ENCODE measurements at regions not wholly inside any gene's neighbourhood (a gene's known extent, or its start where the extent isn't known, plus 50 kb on each side); places are given as distances from the start of the nearest gene placed in this dataset.

GRCh38 chr11:121717296-121717695, 264.5 kb upstream of the SORL1-AS1 start:
- H3K4me3 ChIP-seq (ENCODE audit: insufficient read depth, low read length, poor library complexity, severe bottlenecking) = no peak overlapping the region
- H3K4me2 ChIP-seq (ENCODE audit: low read depth, low read length, poor library complexity, severe bottlenecking) = no peak overlapping the region
- H3K27me3 ChIP-seq (ENCODE audit: low read length) = no peaks in the 10 kb centered on the region
- no peak overlapping the region for H3K27ac ChIP-seq (ENCODE audit: low read depth, low read length)
- H3K9me2 ChIP-seq (replicated peaks; ENCODE audit: insufficient read depth, low read length) = no peaks in the 10 kb centered on the region
- H3K79me2 ChIP-seq (ENCODE audit: insufficient read depth, low read length) = no peaks in the 10 kb centered on the region
- H2AFZ ChIP-seq (ENCODE audit: low read depth, low read length, severe bottlenecking) = no peak overlapping the region
- no peaks in the 10 kb centered on the region for H3K9me3 ChIP-seq (ENCODE audit: insufficient read depth, low read length)
- H3F3A ChIP-seq (ENCODE audit: insufficient read depth) = no peaks in the 10 kb centered on the region
- no peaks in the 10 kb centered on the region for H3K36me3 ChIP-seq (ENCODE audit: low read length)
- H3K9ac ChIP-seq (ENCODE audit: low read length) = no peak overlapping the region
- TF ChIP-seq EZH2phosphoT487 (conservative IDR thresholded peaks at IDR 0.05; ENCODE audit: low read length) (no peak), CTCF (IDR thresholded peaks at IDR 0.05; ENCODE audit: insufficient read depth, low read length, poor library complexity, severe bottlenecking) (no peak)
- no peaks in the 10 kb centered on the region for H4K20me1 ChIP-seq (ENCODE audit: low read depth, low read length)

DNA sequence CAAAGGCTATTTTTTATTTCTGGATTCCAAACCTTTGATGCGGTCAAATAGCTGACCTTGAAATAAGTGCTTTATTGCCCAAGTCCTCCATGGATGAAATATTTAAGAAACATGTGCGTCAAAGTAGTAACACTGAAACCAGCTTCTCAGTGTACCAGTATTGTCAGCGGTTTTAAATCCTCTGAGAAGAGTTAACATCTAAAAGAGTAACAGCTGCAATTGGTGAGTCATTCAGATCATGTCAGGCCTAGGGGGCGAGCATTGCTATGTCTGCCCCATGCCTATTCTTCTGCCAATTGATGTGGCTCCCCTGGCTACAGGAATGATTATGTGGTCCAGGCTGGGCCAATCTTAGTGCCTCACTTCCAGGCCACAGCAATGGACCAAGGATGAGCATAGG, 263.3 kb upstream of the SORL1-AS1 start:
- no peaks in the 10 kb centered on the region for H3K79me2 ChIP-seq (ENCODE audit: insufficient read depth, low read length)
- TF ChIP-seq EZH2phosphoT487 (conservative IDR thresholded peaks at IDR 0.05; ENCODE audit: low read length) = no peak
- TF ChIP-seq CTCF (IDR thresholded peaks at IDR 0.05; ENCODE audit: insufficient read depth, low read length, poor library complexity, severe bottlenecking) = no peak

DNA sequence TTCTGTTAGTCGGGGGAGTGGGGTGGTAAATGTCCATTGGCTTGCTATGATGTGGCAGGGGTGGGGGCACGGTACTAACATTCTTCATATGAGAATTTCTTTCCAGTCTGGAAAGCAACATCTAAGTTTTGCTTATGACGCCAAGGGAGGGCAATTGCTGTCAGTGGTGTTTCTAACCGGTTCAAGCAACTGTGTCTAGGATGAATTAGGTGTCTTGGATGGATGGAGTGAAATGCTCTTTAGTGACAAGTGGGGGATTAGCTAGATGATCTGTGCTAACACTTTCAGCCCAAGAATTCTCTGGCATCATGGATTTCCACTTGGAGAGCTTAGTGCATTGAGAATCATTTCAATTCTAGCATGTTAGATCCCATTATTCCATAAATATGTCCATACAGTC, 262.6 kb upstream of the SORL1-AS1 start:
- Histone ChIP-seq H3K4me3 (ENCODE audit: insufficient read depth, low read length, poor library complexity, severe bottlenecking) (no peak overlapping the region), H3K36me3 (ENCODE audit: low read length) (no peaks in the 10 kb centered on the region), H3K9ac (ENCODE audit: low read length) (no peak overlapping the region), H3K9me3 (ENCODE audit: insufficient read depth, low read length) (no peaks in the 10 kb centered on the region), H3K9me2 (replicated peaks; ENCODE audit: insufficient read depth, low read length) (no peaks in the 10 kb centered on the region), H3K27me3 (ENCODE audit: low read length) (peaks cover 3% of the 10 kb centered on the region; the same call in 1 of the 2 replicates), H4K20me1 (ENCODE audit: low read depth, low read length) (no peaks in the 10 kb centered on the region), H3F3A (ENCODE audit: insufficient read depth) (no peaks in the 10 kb centered on the region), H3K27ac (ENCODE audit: low read depth, low read length) (no peak overlapping the region), H3K79me2 (ENCODE audit: insufficient read depth, low read length) (no peaks in the 10 kb centered on the region), H2AFZ (ENCODE audit: low read depth, low read length, severe bottlenecking) (no peak overlapping the region), H3K4me2 (ENCODE audit: low read depth, low read length, poor library complexity, severe bottlenecking) (no peak overlapping the region)
- TF ChIP-seq EZH2phosphoT487 (conservative IDR thresholded peaks at IDR 0.05; ENCODE audit: low read length) (no peak), CTCF (IDR thresholded peaks at IDR 0.05; ENCODE audit: insufficient read depth, low read length, poor library complexity, severe bottlenecking) (no peak)

More for the DNA sequence above, 263.3 kb upstream of the SORL1-AS1 start:
- H3F3A ChIP-seq (ENCODE audit: insufficient read depth) = no peaks in the 10 kb centered on the region
- no peak overlapping the region for H3K9ac ChIP-seq (ENCODE audit: low read length)
- no peak overlapping the region for H3K4me3 ChIP-seq (ENCODE audit: insufficient read depth, low read length, poor library complexity, severe bottlenecking)
- H3K9me2 ChIP-seq (replicated peaks; ENCODE audit: insufficient read depth, low read length) = no peaks in the 10 kb centered on the region
- no peaks in the 10 kb centered on the region for H3K9me3 ChIP-seq (ENCODE audit: insufficient read depth, low read length)
- no peaks in the 10 kb centered on the region for H4K20me1 ChIP-seq (ENCODE audit: low read depth, low read length)
- 0 out of 2 replicates have a peak, but pooled peaks cover under 1% of the 10 kb centered on the region for H3K27me3 ChIP-seq (ENCODE audit: low read length)
- no peak overlapping the region for H3K4me2 ChIP-seq (ENCODE audit: low read depth, low read length, poor library complexity, severe bottlenecking)
- H2AFZ ChIP-seq (ENCODE audit: low read depth, low read length, severe bottlenecking) = no peak overlapping the region
- H3K27ac ChIP-seq (ENCODE audit: low read depth, low read length) = no peak overlapping the region
- no peaks in the 10 kb centered on the region for H3K36me3 ChIP-seq (ENCODE audit: low read length)

All from SU-DHL-6 (cell line).